Astrocyte (in vitro differentiated cells and primary cell): ENCODE measurements at regions not wholly inside any gene's neighbourhood (a gene's known extent, or its start where the extent isn't known, plus 50 kb on each side); places are given as distances from the start of the nearest gene placed in this dataset.

Source experiments
- CTCF ChIP-seq: IDR thresholded peaks from 2 replicates; pipeline ENCODE4 v1.5.1; 2011; ENCODE audit warnings: low read depth, mild to moderate bottlenecking, inconsistent platforms, low read length, moderate library complexity; ENCODE audit not compliant: insufficient read depth
- EZH2 ChIP-seq: IDR thresholded peaks from 2 replicates; pipeline ENCODE4 v1.6.1; 2012; ENCODE audit warnings: mild to moderate bottlenecking, low read length, inconsistent platforms; ENCODE audit not compliant: insufficient read depth

GRCh38 chr4:13910556-13910955 is 283.0 kb upstream of the BOD1L1 start:
- TF ChIP-seq CTCF: no peak
- TF ChIP-seq EZH2: no peak
